GM18507 (cell line): ENCODE measurements at regions not wholly inside any gene's neighbourhood (a gene's known extent, or its start where the extent isn't known, plus 50 kb on each side); places are given as distances from the start of the nearest gene placed in this dataset.
"Not testable (repeated sequence)": the region's sequence is repeated elsewhere in the genome, so short reads cannot be mapped to it uniquely, and the experiment has no call there.

Experiments
- DNase-seq: peaks from one replicate; pipeline ENCODE4 v3.0.0; 2011; ENCODE audit warnings: low read depth; ENCODE audit not compliant: insufficient read length; ENCODE audit errors: extremely low spot score
- FAIRE-seq: peaks from 2 replicates; lab custom pipeline; 2011; peaks lifted over from hg19 to GRCh38; lab: Jason Lieb, UNC

DNA sequence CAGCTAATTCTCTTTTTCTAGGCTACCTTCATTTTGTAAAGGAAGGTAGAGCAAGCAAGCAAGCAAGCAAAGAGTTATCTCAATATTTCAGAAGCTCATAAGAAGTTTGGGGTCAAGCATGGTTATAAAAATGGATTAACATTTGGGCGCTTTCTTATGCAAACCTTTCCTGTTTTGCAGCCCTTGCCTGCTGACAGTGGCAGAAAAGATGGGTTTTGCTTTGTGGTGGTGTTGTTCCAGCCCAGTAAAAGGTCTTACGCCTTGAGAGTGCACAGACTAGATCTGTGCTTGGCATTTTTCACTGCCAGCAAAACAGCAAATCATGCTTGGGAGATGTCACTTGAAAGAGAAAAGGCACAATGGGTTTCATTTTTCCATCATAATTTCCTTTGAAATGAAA is 1320.6 kb upstream of the CELF4 start:
- no peak for DNase-seq
- no peak for FAIRE-seq

DNA sequence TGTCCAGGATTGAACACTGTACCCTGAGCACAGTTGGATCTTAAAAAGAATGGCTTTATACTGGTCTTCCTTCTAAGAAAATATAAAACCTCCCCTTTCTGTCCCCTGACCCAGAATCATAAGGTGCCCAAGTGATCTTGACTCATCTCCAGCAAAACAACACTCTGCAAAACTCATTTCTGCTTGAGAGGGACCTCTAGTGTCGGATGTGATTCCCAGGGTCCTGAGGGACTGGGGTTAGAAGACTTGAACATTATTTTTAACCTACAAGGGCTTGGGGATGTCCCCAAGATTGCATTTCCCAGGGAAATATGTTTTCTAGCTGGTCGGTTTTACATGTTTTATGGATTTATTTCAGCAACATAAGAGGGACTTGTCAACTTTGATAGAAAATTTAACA is 1318.5 kb upstream of the CELF4 start:
- no peak for DNase-seq

DNA sequence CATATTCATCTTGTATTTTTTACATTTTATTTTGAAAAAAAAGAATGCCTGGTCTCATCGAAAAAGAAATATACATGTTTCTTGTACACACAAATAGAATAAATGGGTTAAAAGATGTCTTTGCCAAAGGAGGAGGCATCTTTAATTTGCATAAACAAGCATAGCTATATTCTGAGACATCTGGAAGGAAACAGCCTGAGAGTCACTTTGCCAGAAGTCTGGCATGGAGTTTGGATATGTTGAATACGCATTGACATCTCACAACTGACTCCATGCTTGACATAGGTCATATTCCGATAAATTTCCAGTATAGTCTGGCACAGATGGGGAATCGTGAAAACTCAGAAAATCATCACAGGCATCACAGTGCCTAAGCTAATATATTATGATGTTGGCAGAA is 1317.5 kb upstream of the CELF4 start:
- FAIRE-seq (no peak), DNase-seq (no peak)

More for the DNA sequence above, 1318.5 kb upstream of the CELF4 start:
- FAIRE-seq = no peak

DNA sequence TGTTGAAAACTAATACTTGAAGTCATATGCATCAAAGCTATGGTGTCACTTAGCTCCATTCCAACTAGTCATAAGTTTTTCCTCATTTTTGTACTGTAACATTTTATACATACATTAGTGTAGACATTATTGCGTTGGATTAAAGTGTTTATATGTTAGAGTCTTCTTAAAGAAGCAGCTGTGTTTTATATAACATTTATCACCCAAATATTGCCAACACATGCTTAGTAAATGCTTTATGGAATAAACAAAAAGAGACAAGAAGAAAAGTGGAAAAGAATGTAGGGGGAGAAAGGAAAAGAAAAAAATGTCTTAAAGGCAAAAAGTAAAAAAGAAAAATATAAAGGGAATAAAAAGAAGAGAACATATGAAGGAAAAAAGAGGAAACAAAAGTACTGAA is 1314.3 kb upstream of the CELF4 start:
- FAIRE-seq = no peak
- no peak for DNase-seq

DNA sequence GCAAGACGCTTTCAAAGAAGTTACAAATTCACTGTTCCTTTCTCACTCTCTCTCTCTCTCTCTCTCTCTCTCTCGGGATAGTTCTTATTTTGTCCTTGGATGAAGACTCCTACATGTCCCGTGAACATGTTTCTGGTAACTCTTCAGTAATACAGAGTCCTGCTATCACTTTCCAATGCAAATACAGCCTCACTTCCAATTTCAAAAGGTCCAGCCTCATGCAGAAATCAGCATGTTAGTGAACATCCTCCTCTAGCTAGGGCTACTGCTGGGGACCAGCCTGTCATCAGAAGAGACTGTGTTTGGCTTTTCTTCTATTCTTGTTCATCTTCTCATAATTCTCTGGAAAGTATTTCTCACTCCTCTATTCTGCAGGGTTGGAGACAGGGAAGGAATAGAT is 1306.7 kb upstream of the CELF4 start:
- DNase-seq = no peak

DNA sequence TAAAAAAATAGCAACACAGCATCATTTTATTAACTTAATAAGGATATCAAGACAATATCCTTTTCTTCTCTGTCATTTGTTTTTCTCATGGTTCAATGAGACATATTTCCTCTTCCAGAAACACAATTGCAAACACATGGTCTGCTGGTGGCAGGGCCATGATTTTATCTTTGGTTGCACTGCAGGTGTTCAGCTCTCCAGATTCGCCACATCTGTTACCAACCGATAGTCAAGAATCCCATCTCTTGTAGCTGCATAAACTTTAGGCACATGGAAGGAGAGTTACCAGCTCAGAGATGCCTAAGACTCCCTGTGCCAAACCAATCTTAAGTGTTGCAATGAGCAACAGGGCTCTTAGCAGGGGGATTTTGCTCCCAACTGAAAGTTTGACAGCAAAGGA is 1303.2 kb upstream of the CELF4 start:
- no peak for DNase-seq
- no peak for FAIRE-seq

More for the DNA sequence above, 1306.7 kb upstream of the CELF4 start:
- FAIRE-seq = no peak

DNA sequence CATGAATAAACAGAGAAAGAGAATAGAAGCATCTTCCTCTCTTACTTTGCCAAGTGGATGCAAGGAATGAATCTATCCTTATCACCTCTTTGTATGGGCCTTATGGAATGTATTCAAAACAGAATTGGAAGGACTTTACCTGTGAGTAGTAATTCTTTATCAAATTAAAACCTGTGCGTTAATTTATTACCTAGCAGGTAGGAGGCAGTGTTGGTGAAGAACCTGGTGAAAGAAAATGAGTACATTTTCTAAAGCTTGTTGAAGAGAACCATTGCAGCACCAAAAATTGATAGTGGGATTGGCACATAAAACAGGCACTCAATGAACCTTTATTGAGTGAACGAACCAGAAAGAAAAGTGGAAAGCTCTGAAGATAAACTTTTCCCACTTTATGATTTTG is 1302.1 kb upstream of the CELF4 start:
- DNase-seq = no peak
- no peak for FAIRE-seq

DNA sequence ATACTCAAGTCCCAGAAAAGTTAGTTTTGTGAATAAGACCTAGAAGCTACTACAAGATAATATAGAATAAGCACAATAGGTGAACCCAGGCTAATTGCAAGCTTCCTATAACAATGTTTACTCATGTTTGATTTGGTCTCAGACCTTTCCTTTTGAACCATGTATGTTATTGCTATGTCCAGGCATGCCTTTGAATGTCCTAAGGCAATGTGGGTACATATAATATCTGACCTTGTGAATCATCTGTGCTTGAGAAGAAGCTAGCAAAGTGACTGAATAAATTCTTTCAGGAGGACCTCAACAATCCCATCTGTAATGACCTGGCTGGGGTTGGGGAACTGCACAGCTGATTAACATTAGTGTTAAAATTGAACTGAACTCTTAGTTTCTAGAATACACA is 1285.9 kb upstream of the CELF4 start:
- DNase-seq = no peak
- FAIRE-seq = no peak

DNA sequence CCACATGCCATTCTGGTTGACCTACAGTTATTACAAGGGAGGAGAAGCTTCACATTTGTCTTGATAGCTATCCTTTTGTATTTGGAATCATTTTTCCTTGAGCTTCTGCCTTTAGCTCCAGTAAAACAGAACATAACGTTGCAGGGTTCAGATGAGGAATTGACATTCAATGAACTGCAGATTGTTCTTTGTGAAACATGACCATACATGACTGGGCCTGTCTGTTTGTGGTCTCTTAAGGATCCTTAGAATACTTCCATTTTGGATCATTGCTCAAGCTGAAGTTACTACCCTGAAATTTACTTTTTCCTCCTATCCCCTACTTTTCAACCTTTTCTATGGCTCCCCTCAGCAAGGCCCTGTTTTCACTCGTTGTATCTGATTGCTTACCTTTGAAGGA is 1281.7 kb upstream of the CELF4 start:
- FAIRE-seq = no peak
- no peak for DNase-seq

DNA sequence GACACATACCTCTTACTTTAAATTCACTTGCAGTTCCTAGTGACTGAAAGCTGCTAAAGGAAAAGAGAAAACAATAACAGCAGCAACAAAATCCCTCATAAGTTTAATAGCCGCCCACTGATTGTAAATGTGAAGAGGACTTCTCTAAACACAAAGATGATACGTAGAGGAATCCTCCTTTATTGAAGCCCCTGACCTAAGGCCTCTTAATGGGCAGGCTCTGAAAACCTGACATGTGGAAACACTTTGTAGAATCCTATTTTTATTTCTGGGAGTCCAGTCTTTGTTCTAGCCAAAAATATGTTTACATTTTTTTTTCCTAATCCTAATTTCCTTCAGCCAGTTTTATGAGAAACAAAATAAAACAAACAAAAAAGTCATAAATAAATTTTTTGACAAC is 1277.7 kb upstream of the CELF4 start:
- FAIRE-seq (no peak), DNase-seq (no peak)

DNA sequence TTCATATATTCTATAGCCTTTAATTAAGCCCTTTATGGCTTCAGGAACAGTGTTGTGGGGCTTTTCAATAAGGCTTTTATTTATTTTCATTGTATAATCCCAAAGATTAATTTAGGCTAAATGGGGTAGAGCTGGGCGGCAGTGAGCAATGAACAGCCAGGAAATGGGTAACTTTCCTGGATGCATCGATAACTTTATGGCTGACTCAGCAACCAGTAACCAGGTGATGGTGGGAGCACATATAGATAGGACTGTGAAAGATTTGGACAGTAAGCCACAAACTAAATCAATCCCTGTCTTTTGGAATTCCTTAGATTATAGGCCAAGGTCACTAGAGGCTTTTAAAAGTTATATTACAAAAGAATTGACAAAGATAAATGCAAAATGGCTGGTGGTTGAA is 1260.6 kb upstream of the CELF4 start:
- FAIRE-seq (no peak), DNase-seq (no peak)

DNA sequence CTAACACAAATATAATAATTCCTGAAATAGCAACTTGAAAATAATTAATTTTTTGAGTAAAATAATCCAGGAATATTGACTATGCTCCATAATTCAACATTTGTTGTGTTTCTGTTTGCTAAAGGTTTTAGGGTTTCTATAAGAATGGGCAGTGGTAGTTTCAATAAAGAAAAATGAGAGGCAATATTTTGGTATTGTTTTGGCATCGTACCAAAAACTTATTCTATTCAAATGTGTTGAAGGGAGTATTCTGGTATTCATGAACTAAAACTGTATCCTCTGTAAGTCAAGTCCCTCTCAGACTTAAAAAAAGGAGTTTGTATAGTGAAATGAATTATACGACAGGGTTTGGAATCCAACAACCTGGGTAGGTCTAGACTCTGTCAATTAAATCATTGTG is 1245.6 kb upstream of the CELF4 start:
- no peak for FAIRE-seq
- no peak for DNase-seq

DNA sequence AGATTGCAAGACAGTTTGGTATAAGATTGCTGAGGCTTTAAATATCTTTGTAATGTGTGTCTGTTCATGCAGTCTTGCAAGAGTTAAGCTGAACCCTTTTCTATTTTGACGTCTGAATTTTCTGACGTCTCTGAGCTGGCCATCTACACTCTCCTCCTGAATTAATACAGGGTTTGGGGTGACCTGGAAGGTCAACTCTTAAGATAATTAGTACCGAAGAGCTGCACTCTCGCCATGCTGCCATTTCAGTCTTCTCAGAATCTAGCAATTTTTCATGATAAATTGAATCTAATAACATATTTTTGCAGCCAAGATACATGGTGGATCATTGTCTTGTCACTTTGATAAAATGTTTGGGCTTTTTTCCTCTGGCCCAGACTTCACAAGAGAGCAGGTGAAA is 1245.2 kb upstream of the CELF4 start:
- no peak for FAIRE-seq
- no peak for DNase-seq

DNA sequence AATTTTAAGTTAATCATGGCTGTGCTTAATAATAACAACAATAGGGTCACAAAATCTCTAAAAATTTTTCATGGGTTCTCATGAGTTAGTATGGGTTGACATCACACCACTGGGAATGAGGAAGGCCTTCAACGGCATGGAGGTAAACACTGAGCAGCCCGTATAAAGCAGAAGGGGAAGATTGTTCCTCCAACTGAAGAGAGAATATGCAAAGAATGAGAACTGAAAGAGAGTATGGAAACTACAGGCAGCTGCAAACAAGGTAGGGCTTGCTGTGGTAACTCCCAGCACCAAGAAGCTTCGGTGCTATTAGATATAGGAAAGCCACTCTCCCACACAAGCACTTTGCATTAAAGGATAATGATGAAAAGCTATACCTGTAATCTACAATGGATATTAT is 1242.3 kb upstream of the CELF4 start:
- no peak for DNase-seq
- no peak for FAIRE-seq

DNA sequence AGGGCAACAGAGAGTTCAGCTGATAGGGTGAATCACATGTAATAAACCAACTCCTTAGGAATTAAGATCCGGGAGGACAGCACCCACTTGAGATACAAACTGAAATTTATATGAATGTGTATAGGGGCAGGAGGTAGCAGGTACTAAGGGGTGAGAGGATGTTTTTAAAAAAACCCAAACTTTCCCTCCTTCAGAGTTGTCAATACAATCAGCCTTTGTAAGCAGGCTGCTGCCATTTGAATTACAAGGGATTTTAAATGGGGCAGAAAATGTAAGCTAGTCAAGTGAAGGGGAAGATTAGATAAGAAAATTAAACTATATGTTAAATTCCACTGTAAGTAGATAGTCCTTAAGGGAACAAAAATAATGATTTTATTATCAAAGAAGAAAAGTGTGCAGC is 1239.7 kb upstream of the CELF4 start:
- DNase-seq = no peak
- no peak for FAIRE-seq

DNA sequence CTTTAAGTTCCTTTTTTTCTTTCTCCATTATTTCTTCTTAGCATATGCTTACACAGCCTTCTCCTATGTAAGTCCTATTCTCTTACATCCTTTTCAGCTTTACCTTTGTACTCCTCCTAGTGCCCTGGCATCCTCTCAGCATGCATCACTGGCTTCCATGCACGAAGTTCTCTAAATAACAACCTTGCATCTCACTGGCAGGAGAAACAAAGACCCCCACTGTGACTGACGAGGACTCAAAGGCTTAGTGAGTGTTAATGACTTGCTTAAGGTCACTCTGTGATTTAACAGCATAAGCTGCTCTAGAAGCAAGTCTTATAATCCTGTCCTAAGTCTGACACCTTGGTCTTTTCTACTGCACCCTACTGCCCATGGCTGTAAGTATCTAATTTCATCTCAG is 1236.0 kb upstream of the CELF4 start:
- no peak for FAIRE-seq
- no peak for DNase-seq

DNA sequence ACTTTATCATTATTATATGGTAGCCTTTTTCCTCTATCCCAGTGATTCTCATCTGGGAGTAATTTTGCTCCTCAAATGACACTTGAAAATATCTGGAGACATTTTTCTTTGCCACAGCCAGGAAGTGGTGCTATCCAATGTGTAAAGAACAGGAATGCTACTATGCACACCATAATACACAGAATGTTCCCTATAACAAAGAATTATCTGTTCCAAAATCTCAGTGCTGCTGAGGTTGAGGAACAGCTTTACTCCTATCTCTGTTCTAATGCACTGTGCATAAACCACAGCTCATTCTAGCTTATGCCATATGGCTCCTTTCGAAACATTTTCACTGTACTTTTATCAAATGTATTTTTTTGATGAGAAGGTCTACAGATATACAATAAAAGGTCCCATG is 1231.2 kb upstream of the CELF4 start:
- FAIRE-seq = no peak
- DNase-seq = no peak

DNA sequence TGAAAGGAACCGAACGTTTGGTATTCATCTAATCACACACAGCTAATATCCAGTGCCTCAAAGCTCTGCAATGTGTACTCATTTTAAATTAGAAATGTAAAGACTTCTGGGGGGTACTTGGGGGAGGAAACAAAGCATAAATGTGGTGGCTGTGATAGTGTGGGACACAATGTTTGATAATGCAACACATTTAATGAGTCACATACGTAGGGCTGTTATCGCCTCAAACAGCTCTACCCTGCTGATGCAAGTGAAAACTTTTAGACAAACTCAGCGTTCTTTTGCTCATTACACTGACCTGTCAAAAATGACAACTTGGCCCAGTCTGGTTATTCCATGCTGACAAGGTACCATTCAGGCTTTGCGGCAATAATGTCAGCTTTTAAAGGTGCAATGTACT is 1227.1 kb upstream of the CELF4 start:
- FAIRE-seq = no peak
- no peak for DNase-seq

DNA sequence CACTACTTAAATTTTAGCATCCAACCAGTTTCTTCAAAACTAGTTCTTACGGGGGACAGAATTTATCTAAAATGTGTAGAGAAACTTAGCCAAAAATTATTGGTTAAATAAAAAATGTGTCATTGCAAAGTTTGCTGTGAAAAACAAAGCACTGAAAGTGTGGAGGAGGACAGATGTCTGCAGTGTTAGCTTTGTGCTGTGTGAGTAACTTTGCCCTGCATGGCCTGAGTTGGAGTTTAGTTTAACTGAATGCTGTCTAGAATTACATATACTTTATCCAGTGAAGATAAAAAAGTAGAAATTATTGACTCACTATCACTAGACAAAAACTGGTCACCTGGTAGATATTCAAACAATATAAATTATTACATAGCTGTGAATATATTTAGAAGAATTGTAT is 1225.2 kb upstream of the CELF4 start:
- no peak for FAIRE-seq
- no peak for DNase-seq

DNA sequence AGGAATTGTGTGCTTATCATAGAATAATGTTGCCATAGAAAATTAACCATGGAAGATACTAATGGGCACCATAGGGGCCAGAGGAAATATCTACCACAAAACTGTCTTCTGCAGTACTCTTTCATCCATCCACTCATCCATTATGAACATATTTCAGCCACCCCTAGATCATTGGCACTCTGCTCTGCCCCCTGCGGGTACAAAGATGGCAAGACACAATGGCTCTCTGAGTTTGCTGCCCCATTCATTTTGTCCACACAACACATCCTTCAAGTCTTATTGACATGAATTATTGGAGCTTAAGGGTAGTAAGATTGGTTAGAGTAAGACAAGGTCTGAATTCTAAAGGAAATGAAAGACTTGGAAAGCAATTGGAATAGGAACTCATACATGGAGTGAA is 1224.7 kb upstream of the CELF4 start:
- FAIRE-seq = no peak
- DNase-seq = no peak

DNA sequence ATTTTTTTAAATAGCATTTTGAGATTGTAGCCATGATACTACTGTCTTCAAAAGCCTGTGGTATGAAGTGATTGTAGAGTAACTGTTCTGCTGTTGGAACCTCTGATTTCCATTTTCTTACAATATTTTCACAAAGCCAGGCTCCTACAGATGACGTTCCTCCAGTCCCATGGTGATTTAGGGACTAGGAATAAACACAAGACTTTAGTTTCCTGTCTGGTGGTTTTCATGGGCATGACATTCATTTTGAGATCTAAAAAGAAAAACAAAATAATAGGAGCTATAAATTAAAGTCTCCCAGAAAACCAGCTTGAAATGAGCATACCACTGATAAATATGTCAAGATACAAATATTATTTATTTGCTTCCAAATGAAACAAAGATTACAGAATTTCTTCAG is 1223.5 kb upstream of the CELF4 start:
- no peak for FAIRE-seq
- DNase-seq = no peak

DNA sequence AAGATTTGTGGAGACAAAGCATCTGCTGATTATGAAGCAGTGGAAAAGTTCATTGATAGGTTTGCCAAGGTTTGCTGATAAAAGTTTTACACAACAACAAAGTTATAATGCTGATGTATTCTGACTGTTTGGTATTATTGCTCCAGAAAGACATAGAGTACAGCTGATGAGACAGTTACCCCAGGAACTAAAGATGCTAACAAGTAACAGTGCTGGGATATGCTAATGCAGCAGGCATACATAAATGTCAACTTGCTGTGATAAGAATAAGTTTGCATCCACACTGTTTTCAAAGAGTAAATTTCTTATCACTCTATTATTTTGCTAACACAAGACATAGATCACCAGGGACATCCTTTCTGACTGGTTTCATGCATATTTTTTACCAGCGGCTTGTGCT is 1221.3 kb upstream of the CELF4 start:
- FAIRE-seq = no peak
- DNase-seq = no peak

DNA sequence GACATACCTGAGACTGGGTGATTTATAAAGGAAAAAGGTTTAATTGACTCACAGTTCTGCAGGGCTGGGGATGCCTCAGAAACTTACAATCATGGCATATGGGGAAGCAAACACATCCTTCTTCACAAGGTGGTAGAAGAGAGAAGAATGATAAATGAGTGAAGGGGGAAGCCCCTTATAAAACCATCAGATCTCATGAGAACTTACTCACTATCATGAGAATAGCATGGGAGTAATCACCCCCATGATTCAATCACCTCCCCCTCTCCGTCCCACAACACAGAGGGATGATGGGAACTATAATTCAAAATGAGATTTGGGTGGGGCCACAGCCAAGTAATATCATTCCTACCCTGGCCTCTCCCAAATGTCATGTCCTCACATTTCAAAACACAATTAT is 1206.0 kb upstream of the CELF4 start:
- not testable (repeated sequence) for DNase-seq, FAIRE-seq
